Activated CD8-positive, alpha-beta T cell treated with anti-CD3 and anti-CD28 coated beads, Interleukin-2, amount 10 ng/mL, durations not matched to agents 7 days and 5 days (primary cell): ENCODE measurements at regions not wholly inside any gene's neighbourhood (a gene's known extent, or its start where the extent isn't known, plus 50 kb on each side); places are given as distances from the start of the nearest gene placed in this dataset.

Experiments used
- ATAC-seq: fragments of 150-1000 bp; cut with Tn5 transposase; one replicate; pipeline ENCODE4 v1.10.0; 2021; ENCODE audit warnings: moderate library complexity
- CTCF ChIA-PET: fragments of 350-600 bp; sonication (Branson Sonifier 250); formaldehyde crosslinking; loops from one replicate; lab custom pipeline; 2021; ENCODE audit warnings: antibody characterized with exemption; lab: Charles Lee
- POLR2A ChIA-PET: fragments of 350-600 bp; sonication (Branson Sonifier 250); formaldehyde crosslinking; loops from one replicate; lab custom pipeline; 2021; ENCODE audit warnings: antibody characterized with exemption; lab: Charles Lee
- DNase-seq: peaks from one replicate; pipeline ENCODE4 v3.0.0-alpha.2; 2020
- H3K27ac Mint-ChIP-seq: one replicate; pipeline ENCODE4 v1.8.0; 2021; ENCODE audit warnings: mild to moderate bottlenecking, mixed read lengths
- H3K27me3 Mint-ChIP-seq: one replicate; pipeline ENCODE4 v1.8.0; 2021; ENCODE audit warnings: low read depth, mixed read lengths
- H3K36me3 Mint-ChIP-seq: one replicate; pipeline ENCODE4 v1.8.0; 2021; ENCODE audit warnings: low read depth, mixed read lengths
- H3K4me1 Mint-ChIP-seq: one replicate; pipeline ENCODE4 v1.8.0; 2021; ENCODE audit warnings: low read depth, mixed read lengths
- H3K4me3 Mint-ChIP-seq: one replicate; pipeline ENCODE4 v1.8.0; 2021; ENCODE audit warnings: mild to moderate bottlenecking, mixed read lengths
- H3K9me3 Mint-ChIP-seq: one replicate; pipeline ENCODE4 v1.8.0; 2022; ENCODE audit warnings: mixed read lengths; ENCODE audit not compliant: insufficient read depth

DNA sequence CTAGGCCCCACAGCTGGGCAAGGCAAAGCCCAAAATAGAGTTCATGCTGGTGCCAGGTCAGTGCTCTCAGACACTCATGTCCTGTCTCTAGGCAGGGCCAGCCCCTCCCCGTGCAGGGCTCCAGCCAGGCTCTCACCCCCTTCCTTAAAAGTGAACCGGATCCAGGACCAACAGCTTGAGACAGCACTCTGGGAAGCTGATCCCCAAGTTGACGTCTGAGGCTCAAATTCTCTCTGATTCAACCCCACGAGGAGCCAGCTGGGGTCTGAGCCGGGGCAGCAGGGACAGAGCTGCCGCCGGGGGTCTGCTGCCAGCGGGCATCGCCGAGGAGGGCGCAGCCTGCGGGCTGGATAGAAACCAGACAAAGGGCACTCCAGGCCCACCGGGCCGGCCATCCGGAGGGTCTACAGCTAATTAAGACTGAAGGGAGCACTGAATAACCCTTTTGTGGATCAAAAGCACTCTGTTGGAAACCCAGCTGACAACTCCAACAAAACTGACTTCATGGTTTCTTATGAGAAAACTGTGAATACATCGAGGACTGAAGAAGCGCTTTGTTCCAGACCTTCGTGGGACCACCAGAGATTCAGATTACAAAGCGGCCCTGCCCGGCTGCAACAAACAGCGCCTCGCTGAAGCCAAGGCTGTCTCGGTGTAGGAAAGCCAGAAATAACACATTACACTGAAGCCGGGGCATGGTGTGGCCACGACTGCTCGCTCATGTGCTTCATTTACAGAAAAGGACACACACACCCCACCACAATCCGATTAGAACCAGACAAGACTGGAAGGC, 95.8 kb downstream of the PSMG1 start:
- POLR2A ChIA-PET: no interaction called here
- Mint-ChIP-seq H3K9me3 (no peaks in the 10 kb centered on the region), H3K36me3 (no peaks in the 10 kb centered on the region), H3K27ac (no peak overlapping the region), H3K4me3 (no peak overlapping the region), H3K4me1 (no peaks in the 10 kb centered on the region), H3K27me3 (no peaks in the 10 kb centered on the region)
- DNase-seq: no peak
- CTCF ChIA-PET: no interaction called here
- ATAC-seq: no peak

DNA sequence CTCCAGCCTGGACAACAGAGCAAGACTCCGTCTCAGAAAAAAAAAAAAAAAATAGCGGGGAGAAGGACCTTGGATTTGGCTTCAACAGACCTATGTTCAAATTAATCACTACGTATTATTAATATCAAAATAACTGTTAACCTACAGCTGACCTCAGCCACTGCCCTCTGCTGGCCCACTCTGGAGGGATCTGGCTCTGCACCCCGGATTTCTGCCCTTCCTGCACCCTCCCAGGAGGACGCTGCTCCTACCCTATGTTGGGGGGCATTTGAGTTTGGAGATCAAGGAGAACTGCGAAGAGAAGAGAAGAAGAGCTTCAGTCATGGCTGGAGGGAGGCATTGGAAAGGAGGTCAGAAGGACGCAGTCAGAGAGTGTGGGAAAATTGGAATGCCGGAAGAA, 96.7 kb downstream of the PSMG1 start:
- Mint-ChIP-seq H3K9me3 (no peaks in the 10 kb centered on the region), H3K36me3 (no peaks in the 10 kb centered on the region), H3K27me3 (peaks cover 3% of the 10 kb centered on the region), H3K27ac (no peak overlapping the region), H3K4me3 (no peak overlapping the region), H3K4me1 (no peaks in the 10 kb centered on the region)
- ChIA-PET POLR2A (no interaction called here), CTCF (no interaction called here)
- DNase-seq: no peak
- no peak for ATAC-seq

DNA sequence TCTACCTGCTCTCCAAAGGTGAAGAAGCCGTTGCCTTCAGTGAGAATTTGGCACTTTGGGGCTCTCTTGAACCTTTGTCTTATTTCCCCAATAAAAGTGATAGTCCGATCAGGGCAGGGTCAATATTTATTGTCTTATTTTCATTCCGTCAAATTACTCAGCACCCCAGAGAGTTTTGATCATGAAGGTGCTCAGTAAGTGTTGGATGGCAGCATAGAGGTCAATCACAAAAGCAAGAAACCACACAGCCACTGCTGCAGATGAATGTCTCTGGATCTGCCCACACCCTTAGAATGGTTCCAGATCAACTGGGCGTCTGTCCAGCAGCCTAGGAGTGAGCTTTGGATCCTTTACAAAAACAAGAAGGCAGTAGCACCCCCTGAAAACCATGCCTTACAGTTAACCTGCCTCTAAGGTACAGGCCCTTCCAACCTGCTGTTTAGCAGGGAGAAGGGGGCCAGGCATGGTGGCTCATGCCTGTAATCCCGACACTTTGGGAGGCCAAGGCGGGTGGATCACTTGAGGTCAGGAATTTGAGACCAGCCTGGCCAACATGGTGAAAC, 97.3 kb downstream of the PSMG1 start:
- DNase-seq (no peak), ATAC-seq (no peak)
- CTCF ChIA-PET: no interaction called here
- Mint-ChIP-seq H3K27me3 (peaks cover 3% of the 10 kb centered on the region), H3K4me1 (no peaks in the 10 kb centered on the region), H3K27ac (no peak overlapping the region), H3K36me3 (no peaks in the 10 kb centered on the region), H3K4me3 (no peak overlapping the region), H3K9me3 (no peaks in the 10 kb centered on the region)
- POLR2A ChIA-PET: no interaction called here

DNA sequence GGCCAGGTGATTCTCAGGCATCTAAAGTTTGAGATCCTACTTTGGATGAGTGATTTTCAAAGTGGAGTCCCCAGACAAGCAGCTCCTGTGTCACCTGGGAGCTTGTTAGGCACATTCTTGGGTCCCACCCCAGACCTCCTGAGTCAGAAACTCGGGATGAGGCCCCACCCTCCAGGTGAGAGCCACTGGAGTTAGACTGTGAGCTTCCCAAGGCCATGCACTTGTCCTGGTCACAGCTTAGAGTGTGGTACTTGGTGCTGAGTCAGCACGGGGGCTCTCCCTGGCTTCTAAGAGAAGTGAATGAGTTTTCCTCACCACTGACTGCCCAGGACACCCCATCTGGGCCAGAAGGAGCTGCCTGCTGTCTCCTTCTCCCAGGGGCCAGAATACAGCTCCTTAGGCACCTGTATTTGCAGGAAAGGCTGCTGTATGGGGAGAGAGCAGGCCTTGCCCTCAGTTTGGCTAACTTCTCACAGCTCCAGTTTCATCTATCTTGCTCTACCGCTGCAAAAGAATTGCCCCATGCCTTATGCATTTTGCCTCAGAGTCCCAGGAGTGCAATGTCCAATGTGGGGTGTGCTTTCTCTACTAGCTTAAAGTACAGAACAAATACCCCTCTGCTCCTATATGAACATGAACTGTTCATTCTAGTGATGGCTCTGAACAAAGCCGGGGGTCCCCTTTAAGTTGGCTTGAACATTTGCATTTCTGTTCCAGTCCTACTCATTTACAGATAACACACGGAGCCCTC, 98.1 kb downstream of the PSMG1 start:
- H3K9me3 Mint-ChIP-seq: no peaks in the 10 kb centered on the region
- no peaks in the 10 kb centered on the region for H3K4me1 Mint-ChIP-seq
- CTCF ChIA-PET: no interaction called here
- POLR2A ChIA-PET: no interaction called here
- H3K27ac Mint-ChIP-seq: no peak overlapping the region
- no peaks in the 10 kb centered on the region for H3K36me3 Mint-ChIP-seq
- H3K27me3 Mint-ChIP-seq: peaks cover 3% of the 10 kb centered on the region
- DNase-seq (no peak), ATAC-seq (no peak)
- H3K4me3 Mint-ChIP-seq: no peak overlapping the region

DNA sequence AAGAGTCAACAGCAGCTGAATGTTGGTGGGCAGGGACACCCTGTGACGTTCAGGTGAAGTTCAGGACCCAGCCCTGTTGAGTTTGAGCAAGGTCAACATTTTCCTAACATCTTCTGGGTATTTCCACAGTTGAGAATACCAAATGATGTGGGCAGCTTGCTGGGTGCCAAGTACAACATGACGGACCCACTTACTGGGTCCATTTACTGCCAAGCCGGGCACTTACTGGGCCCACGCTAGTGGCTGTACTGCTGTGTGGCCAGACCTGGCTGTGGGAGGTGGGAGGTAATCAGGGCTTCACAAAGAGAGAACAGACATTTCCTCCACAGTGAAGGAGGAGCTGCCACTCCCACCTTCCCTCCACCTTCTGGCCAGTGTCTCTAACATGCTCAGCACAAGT, 99.2 kb downstream of the PSMG1 start:
- Mint-ChIP-seq H3K9me3 (no peaks in the 10 kb centered on the region), H3K27me3 (peaks cover 3% of the 10 kb centered on the region), H3K4me1 (no peaks in the 10 kb centered on the region), H3K36me3 (no peaks in the 10 kb centered on the region), H3K27ac (no peak overlapping the region), H3K4me3 (no peak overlapping the region)
- CTCF ChIA-PET: no interaction called here
- POLR2A ChIA-PET: no interaction called here
- ATAC-seq: no peak
- no peak for DNase-seq

DNA sequence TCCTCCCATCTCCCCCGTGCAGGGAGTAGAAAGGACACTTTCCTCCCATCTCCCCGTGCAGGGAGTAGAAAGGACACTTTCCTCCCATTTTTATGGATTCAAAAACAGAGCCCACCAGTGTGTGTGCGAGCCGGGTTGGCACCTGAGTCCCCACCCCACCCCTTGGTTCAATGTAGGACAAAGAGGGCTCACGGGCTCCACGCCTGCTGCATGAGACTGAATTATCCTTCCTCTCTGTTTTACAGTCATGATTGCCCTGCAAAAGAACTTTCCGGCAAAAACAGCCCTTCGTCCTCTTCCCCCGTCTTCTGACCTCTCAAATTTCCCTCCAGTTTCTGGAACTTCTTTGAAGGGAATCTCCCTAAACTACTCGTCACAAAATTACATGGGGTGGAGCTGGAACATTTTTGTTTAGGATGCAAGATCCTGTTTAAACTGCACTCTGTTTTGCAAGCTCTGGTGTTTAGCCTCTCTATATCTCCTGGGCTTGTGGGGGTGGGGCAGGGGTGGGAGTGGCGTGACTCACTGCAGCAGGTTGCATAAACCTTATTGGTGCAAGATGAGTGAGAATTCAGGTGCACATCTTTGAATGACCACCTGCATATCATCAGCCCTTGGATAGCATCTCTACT, 99.8 kb downstream of the PSMG1 start:
- POLR2A ChIA-PET: no interaction called here
- Mint-ChIP-seq H3K9me3 (no peaks in the 10 kb centered on the region), H3K27ac (no peak overlapping the region), H3K36me3 (no peaks in the 10 kb centered on the region), H3K27me3 (peaks cover 3% of the 10 kb centered on the region), H3K4me3 (no peak overlapping the region), H3K4me1 (no peaks in the 10 kb centered on the region)
- ATAC-seq (no peak), DNase-seq (no peak)
- CTCF ChIA-PET: no interaction called here

DNA sequence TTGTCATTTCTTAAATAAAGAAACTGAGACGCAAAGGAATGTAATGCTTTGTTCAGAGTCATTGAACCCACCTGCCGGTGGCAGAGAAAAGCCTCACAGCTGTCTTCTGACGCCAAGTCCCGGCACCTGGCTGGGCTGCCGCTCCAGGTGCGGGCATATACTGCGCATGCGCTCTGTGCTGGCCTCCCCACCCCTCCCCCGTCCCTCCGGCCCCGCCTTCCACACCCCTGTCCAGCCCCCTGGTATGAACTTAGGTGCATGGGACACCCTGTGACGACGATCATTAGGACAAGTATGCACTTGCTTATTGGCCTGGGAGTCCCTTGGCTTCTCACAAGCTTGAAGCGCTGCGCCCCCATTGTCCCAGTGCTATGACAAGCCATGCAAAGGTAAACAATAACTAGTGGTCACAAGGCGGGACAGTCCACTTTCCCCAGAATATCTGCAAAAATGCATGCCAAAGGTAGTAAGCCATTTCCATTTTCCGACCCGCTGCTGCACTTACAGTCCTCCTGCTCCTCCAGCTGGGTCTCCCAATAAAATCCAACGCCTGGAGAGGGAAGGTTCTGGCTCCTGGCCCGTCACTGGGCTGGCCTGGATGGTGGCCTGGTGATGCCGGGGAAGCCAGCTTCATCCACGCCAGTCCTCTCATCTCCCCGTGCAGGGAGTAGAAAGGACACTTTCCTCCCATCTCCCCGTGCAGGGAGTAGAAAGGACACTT, 100.4 kb downstream of the PSMG1 start:
- no peak for ATAC-seq
- H3K27me3 Mint-ChIP-seq: peaks cover 3% of the 10 kb centered on the region
- no peak overlapping the region for H3K27ac Mint-ChIP-seq
- no peak for DNase-seq
- CTCF ChIA-PET: no interaction called here
- POLR2A ChIA-PET: no interaction called here
- no peaks in the 10 kb centered on the region for H3K4me1 Mint-ChIP-seq
- no peak overlapping the region for H3K4me3 Mint-ChIP-seq
- no peaks in the 10 kb centered on the region for H3K9me3 Mint-ChIP-seq
- no peaks in the 10 kb centered on the region for H3K36me3 Mint-ChIP-seq

DNA sequence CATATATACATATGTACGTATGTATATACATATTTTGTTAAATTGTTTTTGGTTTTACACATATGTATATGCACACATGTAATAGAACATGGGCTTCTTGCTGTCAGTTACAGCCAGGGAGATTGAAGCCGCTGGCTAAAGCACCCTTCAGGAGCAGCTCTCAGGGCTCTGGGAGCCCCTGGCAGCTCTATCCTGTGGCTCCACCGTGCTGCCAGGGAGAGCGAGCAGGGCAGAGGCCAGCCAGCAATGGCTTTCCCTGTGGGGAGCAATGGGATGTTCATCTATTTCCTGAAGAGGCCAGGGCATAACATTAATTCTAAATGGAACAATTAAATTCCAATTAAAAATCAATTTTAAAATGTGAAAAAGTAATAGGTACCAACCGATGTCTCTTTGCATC, 102.9 kb downstream of the PSMG1 start:
- DNase-seq (no peak), ATAC-seq (no peak)
- Mint-ChIP-seq H3K9me3 (no peaks in the 10 kb centered on the region), H3K4me3 (no peak overlapping the region), H3K36me3 (no peaks in the 10 kb centered on the region), H3K27ac (no peak overlapping the region), H3K4me1 (no peaks in the 10 kb centered on the region), H3K27me3 (peaks cover 5% of the 10 kb centered on the region)
- POLR2A ChIA-PET: no interaction called here
- CTCF ChIA-PET: interaction anchor here (1.4 kb wide), 1 partner anchor 349 kb away, joined by 3 read pairs; no protein-coding TSS in a partner anchor

DNA sequence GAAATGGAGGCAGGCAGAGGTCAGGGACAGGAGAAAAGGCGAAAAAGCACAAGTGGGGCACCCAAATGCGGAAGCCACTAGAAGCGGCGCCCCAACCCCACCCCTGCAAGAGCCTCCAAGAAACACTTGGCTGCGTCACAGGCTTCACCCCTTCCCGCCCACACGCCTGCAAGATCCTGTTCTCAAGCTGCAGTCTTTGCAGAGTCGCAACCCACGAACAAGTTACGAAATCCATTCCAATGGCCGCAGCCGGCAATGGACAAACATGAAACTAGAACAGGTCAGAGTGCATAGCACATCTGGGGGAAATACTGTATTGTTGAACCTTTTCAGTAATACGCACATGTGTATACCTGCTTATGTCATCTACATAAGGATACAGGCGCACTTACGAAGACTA, 103.6 kb downstream of the PSMG1 start:
- Mint-ChIP-seq H3K4me1 (no peaks in the 10 kb centered on the region), H3K4me3 (no peak overlapping the region), H3K9me3 (peaks cover 3% of the 10 kb centered on the region), H3K36me3 (no peaks in the 10 kb centered on the region), H3K27ac (no peak overlapping the region), H3K27me3 (peaks cover 5% of the 10 kb centered on the region)
- DNase-seq (no peak), ATAC-seq (no peak)
- ChIA-PET POLR2A (no interaction called here), CTCF (no interaction called here)

DNA sequence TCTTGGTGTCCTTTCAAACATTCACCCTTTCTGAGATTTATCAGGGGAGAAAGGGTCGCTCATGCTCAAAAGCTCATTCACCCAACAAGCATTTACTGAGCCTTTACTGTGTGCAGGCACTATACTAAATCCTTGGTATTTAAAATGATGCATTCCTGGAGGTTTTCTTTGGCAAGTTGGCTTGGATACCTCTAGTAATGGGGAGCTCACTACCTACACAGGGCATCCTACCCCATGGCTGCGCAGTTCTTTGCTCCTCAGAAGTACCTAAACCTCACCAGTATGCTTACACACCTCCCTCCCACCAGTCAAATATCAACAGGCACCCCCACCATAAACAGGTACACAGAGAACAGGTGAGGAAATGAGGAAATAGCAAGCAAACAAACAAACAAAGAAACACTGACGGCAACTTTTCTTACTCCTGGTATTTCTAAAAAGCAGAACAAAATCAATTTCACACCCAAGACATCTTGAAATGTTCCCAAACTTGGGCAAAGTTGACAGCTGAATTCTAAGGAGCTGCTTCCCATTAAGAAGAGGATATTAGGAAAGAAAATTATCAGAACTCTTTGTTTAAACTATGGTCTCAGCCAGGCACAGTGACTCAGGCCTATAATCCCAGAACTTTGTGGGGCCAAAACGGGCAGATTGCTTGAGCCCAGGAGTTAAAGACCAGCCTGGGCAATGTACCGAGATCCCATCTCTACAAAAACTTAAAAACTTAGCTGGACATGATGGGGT, 104.8 kb downstream of the PSMG1 start:
- H3K4me3 Mint-ChIP-seq: no peak overlapping the region
- DNase-seq (no peak), ATAC-seq (no peak)
- H3K4me1 Mint-ChIP-seq: no peaks in the 10 kb centered on the region
- no peaks in the 10 kb centered on the region for H3K36me3 Mint-ChIP-seq
- no peak overlapping the region for H3K27ac Mint-ChIP-seq
- H3K27me3 Mint-ChIP-seq: peaks cover 5% of the 10 kb centered on the region
- CTCF ChIA-PET: no interaction called here
- POLR2A ChIA-PET: no interaction called here
- H3K9me3 Mint-ChIP-seq: peaks cover 3% of the 10 kb centered on the region

DNA sequence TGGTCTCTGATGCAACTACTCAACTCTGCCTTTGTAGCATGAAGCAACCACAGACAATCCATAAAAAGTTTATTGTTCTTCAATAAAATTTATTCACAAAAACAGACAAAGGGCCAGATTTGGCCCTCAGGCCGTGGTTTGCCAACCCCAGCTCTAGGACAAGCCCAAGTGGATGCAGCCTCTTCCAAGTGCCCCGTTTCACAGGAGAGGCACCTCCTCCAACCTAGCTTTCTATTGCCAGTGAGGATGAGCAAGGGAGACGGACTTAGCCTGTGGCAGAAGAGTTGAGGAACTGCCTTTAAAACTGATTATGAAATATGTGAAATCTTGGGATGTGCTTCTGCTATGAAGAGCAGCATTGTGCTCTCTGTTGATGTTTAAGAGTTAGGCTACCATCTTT, 105.4 kb downstream of the PSMG1 start:
- ChIA-PET CTCF (no interaction called here), POLR2A (no interaction called here)
- peaks cover 3% of the 10 kb centered on the region for H3K9me3 Mint-ChIP-seq
- ATAC-seq: no peak
- no peak for DNase-seq
- H3K27me3 Mint-ChIP-seq: peaks cover 5% of the 10 kb centered on the region
- H3K4me1 Mint-ChIP-seq: no peaks in the 10 kb centered on the region
- H3K36me3 Mint-ChIP-seq: no peaks in the 10 kb centered on the region
- no peak overlapping the region for H3K4me3 Mint-ChIP-seq
- no peak overlapping the region for H3K27ac Mint-ChIP-seq
